GM23338 (cell line): ENCODE measurements at regions not wholly inside any gene's neighbourhood (a gene's known extent, or its start where the extent isn't known, plus 50 kb on each side); places are given as distances from the start of the nearest gene placed in this dataset.

Experiments used
- ATAC-seq: fragments of 200-7000 bp; cut with Tn5 transposase; 3 replicates; pipeline ENCODE4 v1.9.1; 2020
- DNase-seq: peaks from one replicate; pipeline ENCODE4 v3.0.0-alpha.2; 2015; ENCODE audit warnings: low spot score
- H2AFZ ChIP-seq: fragments of 200-600 bp; sonication (generic); 2 replicates; pipeline ENCODE4 v1.8.0; 2016; ENCODE audit warnings: antibody characterized with exemption, mild to moderate bottlenecking, moderate library complexity
- H3F3A ChIP-seq: fragments of 200-600 bp; sonication (generic); replicated peaks from 2 replicates; pipeline ENCODE4 v1.8.0; 2017; ENCODE audit warnings: antibody characterized with exemption, mixed run types, low read depth
- H3K27ac ChIP-seq: fragments of 200-600 bp; sonication (generic); 2 replicates; pipeline ENCODE4 v1.6.1; 2016; ENCODE audit warnings: low read depth
- H3K27me3 ChIP-seq: fragments of 200-600 bp; sonication (generic); 2 replicates; pipeline ENCODE4 v1.8.0; 2016; ENCODE audit warnings: mild to moderate bottlenecking, mixed run types, moderate library complexity; ENCODE audit not compliant: insufficient read depth
- H3K36me3 ChIP-seq: fragments of 200-600 bp; sonication (generic); 2 replicates; pipeline ENCODE4 v1.8.0; 2016; ENCODE audit warnings: mild to moderate bottlenecking; ENCODE audit not compliant: insufficient read depth
- H3K4me1 ChIP-seq: fragments of 200-600 bp; sonication (generic); 2 replicates; pipeline ENCODE4 v1.8.0; 2016; ENCODE audit warnings: mild to moderate bottlenecking, moderate library complexity; ENCODE audit not compliant: insufficient read depth
- H3K4me2 ChIP-seq: fragments of 200-600 bp; sonication (generic); 2 replicates; pipeline ENCODE4 v1.7.1; 2017; ENCODE audit warnings: mixed run types
- H3K4me3 ChIP-seq: fragments of 200-600 bp; sonication (generic); 2 replicates; pipeline ENCODE4 v1.6.1; 2016; ENCODE audit warnings: mixed run types
- H3K79me2 ChIP-seq: fragments of 200-600 bp; sonication (generic); replicated peaks from 2 replicates; pipeline ENCODE4 v1.8.0; 2017; ENCODE audit warnings: mild to moderate bottlenecking; ENCODE audit not compliant: insufficient read depth
- H3K9me2 ChIP-seq: fragments of 200-600 bp; sonication (generic); 2 replicates; pipeline ENCODE4 v1.8.0; 2017; ENCODE audit not compliant: insufficient read depth
- H4K20me1 ChIP-seq: fragments of 200-600 bp; sonication (generic); replicated peaks from 2 replicates; pipeline ENCODE4 v1.8.0; 2017; ENCODE audit warnings: mild to moderate bottlenecking; ENCODE audit not compliant: insufficient read depth
- H3K27ac Mint-ChIP-seq: 2 replicates; pipeline ENCODE4 v1.8.0; 2020; ENCODE audit warnings: inconsistent platforms, mild to moderate bottlenecking, moderate library complexity, mixed read lengths
- H3K27me3 Mint-ChIP-seq: 3 replicates; pipeline ENCODE4 v1.8.0; 2022; ENCODE audit warnings: low read depth, mild to moderate bottlenecking, moderate library complexity, mixed read lengths, inconsistent platforms; ENCODE audit not compliant: insufficient read depth, poor library complexity
- H3K36me3 Mint-ChIP-seq: 3 replicates; pipeline ENCODE4 v1.8.0; 2021; ENCODE audit warnings: low read depth, mild to moderate bottlenecking, inconsistent platforms, moderate library complexity, mixed read lengths
- H3K4me1 Mint-ChIP-seq: 3 replicates; pipeline ENCODE4 v1.8.0; 2020; ENCODE audit warnings: mild to moderate bottlenecking, inconsistent platforms, mixed read lengths
- H3K4me3 Mint-ChIP-seq: 3 replicates; pipeline ENCODE4 v1.8.0; 2021; ENCODE audit warnings: moderate library complexity, mild to moderate bottlenecking, inconsistent platforms, mixed read lengths
- H3K9me3 Mint-ChIP-seq: 3 replicates; pipeline ENCODE4 v1.8.0; 2020; ENCODE audit warnings: moderate library complexity, mild to moderate bottlenecking, inconsistent platforms, mixed read lengths
- CREB1 ChIP-seq: fragments of 250-450 bp; sonication (Bioruptor Pico); IDR thresholded peaks from 2 replicates; pipeline ENCODE4 v1.5.0; 2020; ENCODE audit warnings: low read depth, mild to moderate bottlenecking, moderate library complexity
- EZH2 ChIP-seq: fragments of 200-600 bp; sonication (generic); IDR thresholded peaks from one replicate; pipeline ENCODE4 v1.8.0; 2017; ENCODE audit warnings: antibody characterized with exemption, mild to moderate bottlenecking, low read depth; ENCODE audit not compliant: unreplicated experiment
- EZH2phosphoT487 ChIP-seq: fragments of 200-600 bp; sonication (generic); IDR thresholded peaks from one replicate; pipeline ENCODE4 v1.8.1; 2018; ENCODE audit warnings: antibody characterized with exemption; ENCODE audit not compliant: unreplicated experiment
- JUNB ChIP-seq: IDR thresholded peaks from one replicate; pipeline ENCODE4 v1.6.1; 2016; ENCODE audit warnings: antibody characterized with exemption; ENCODE audit not compliant: unreplicated experiment
- NANOG ChIP-seq: IDR thresholded peaks from 2 replicates; pipeline ENCODE4 v1.6.1; 2016; ENCODE audit warnings: antibody characterized with exemption, borderline replicate concordance
- POLR2AphosphoS5 ChIP-seq: IDR thresholded peaks from 2 replicates; pipeline ENCODE4 v1.6.1; 2016; ENCODE audit warnings: antibody characterized with exemption, low read depth
- STAT1 ChIP-seq: IDR thresholded peaks from one replicate; pipeline ENCODE4 v1.6.1; 2016; ENCODE audit warnings: antibody characterized with exemption; ENCODE audit not compliant: unreplicated experiment
- ZNF114 ChIP-seq: fragments of 250-450 bp; sonication (Bioruptor Pico); IDR thresholded peaks from 2 replicates; pipeline ENCODE4 v1.5.0; 2020; ENCODE audit warnings: mild to moderate bottlenecking, moderate library complexity
- ZNF331 ChIP-seq: fragments of 250-450 bp; sonication (Bioruptor Pico); IDR thresholded peaks from 2 replicates; pipeline ENCODE4 v1.5.0; 2020; ENCODE audit warnings: low read depth, mild to moderate bottlenecking, moderate library complexity
- TF ChIP-seq, protein P1 (sequence below): IDR thresholded peaks from 2 replicates; pipeline ENCODE4 v1.6.1; 2016; ENCODE audit warnings: antibody characterized with exemption
- TF ChIP-seq, protein P2 (sequence below): fragments of 250-450 bp; sonication (Bioruptor Pico); IDR thresholded peaks from 2 replicates; pipeline ENCODE4 v1.5.0; 2020; ENCODE audit warnings: mild to moderate bottlenecking, moderate library complexity
- TF ChIP-seq, protein P3 (sequence below), 2 experiments: fragments of 200-600 bp in 1 of 2; sonication (generic) in 1 of 2; conservative IDR thresholded peaks; 2 replicates each; pipeline versions ENCODE4 v1.5.1 to v1.6.1; 2016 to 2017; ENCODE audit warnings: antibody characterized with exemption in 2 of 2, low read depth in 2 of 2, mild to moderate bottlenecking in 2 of 2, moderate library complexity in 1 of 2
- TF ChIP-seq, protein P4 (sequence below): IDR thresholded peaks from one replicate; pipeline ENCODE4 v1.6.1; 2018; ENCODE audit warnings: antibody characterized with exemption; ENCODE audit not compliant: unreplicated experiment

- no peak overlapping the region for H2AFZ ChIP-seq
- no peak overlapping the region for H3K4me3 Mint-ChIP-seq
- no peaks in the 10 kb centered on the region for H3K9me3 Mint-ChIP-seq
- H3K27me3 Mint-ChIP-seq = no peaks in the 10 kb centered on the region
- DNase-seq (no peak), ATAC-seq (no peak)
- no peaks in the 10 kb centered on the region for H4K20me1 ChIP-seq
- H3K79me2 ChIP-seq = no peaks in the 10 kb centered on the region
- no peak for TF ChIP-seq CREB1
- no peak for TF ChIP-seq EZH2
- no peak for TF ChIP-seq STAT1
- no peak for TF ChIP-seq ZNF114
- no peak for TF ChIP-seq ZNF331
- TF ChIP-seq JUNB = no peak
- no peak for TF ChIP-seq POLR2AphosphoS5
- TF ChIP-seq, protein P1, sequence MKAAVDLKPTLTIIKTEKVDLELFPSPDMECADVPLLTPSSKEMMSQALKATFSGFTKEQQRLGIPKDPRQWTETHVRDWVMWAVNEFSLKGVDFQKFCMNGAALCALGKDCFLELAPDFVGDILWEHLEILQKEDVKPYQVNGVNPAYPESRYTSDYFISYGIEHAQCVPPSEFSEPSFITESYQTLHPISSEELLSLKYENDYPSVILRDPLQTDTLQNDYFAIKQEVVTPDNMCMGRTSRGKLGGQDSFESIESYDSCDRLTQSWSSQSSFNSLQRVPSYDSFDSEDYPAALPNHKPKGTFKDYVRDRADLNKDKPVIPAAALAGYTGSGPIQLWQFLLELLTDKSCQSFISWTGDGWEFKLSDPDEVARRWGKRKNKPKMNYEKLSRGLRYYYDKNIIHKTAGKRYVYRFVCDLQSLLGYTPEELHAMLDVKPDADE = no peak
- TF ChIP-seq, protein P2, sequence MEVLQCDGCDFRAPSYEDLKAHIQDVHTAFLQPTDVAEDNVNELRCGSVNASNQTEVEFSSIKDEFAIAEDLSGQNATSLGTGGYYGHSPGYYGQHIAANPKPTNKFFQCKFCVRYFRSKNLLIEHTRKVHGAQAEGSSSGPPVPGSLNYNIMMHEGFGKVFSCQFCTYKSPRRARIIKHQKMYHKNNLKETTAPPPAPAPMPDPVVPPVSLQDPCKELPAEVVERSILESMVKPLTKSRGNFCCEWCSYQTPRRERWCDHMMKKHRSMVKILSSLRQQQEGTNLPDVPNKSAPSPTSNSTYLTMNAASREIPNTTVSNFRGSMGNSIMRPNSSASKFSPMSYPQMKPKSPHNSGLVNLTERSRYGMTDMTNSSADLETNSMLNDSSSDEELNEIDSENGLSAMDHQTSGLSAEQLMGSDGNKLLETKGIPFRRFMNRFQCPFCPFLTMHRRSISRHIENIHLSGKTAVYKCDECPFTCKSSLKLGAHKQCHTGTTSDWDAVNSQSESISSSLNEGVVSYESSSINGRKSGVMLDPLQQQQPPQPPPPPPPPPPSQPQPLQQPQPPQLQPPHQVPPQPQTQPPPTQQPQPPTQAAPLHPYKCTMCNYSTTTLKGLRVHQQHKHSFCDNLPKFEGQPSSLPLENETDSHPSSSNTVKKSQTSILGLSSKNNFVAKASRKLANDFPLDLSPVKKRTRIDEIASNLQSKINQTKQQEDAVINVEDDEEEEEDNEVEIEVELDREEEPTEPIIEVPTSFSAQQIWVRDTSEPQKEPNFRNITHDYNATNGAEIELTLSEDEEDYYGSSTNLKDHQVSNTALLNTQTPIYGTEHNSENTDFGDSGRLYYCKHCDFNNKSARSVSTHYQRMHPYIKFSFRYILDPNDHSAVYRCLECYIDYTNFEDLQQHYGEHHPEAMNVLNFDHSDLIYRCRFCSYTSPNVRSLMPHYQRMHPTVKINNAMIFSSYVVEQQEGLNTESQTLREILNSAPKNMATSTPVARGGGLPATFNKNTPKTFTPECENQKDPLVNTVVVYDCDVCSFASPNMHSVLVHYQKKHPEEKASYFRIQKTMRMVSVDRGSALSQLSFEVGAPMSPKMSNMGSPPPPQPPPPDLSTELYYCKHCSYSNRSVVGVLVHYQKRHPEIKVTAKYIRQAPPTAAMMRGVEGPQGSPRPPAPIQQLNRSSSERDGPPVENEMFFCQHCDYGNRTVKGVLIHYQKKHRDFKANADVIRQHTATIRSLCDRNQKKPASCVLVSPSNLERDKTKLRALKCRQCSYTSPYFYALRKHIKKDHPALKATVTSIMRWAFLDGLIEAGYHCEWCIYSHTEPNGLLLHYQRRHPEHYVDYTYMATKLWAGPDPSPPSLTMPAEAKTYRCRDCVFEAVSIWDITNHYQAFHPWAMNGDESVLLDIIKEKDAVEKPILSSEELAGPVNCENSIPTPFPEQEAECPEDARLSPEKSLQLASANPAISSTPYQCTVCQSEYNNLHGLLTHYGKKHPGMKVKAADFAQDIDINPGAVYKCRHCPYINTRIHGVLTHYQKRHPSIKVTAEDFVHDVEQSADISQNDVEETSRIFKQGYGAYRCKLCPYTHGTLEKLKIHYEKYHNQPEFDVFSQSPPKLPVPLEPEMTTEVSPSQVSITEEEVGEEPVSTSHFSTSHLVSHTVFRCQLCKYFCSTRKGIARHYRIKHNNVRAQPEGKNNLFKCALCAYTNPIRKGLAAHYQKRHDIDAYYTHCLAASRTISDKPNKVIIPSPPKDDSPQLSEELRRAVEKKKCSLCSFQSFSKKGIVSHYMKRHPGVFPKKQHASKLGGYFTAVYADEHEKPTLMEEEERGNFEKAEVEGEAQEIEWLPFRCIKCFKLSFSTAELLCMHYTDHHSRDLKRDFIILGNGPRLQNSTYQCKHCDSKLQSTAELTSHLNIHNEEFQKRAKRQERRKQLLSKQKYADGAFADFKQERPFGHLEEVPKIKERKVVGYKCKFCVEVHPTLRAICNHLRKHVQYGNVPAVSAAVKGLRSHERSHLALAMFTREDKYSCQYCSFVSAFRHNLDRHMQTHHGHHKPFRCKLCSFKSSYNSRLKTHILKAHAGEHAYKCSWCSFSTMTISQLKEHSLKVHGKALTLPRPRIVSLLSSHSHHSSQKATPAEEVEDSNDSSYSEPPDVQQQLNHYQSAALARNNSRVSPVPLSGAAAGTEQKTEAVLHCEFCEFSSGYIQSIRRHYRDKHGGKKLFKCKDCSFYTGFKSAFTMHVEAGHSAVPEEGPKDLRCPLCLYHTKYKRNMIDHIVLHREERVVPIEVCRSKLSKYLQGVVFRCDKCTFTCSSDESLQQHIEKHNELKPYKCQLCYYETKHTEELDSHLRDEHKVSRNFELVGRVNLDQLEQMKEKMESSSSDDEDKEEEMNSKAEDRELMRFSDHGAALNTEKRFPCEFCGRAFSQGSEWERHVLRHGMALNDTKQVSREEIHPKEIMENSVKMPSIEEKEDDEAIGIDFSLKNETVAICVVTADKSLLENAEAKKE (CRISPR knock-in tag) = no peak
- no peak for TF ChIP-seq NANOG
- TF ChIP-seq, protein P3, sequence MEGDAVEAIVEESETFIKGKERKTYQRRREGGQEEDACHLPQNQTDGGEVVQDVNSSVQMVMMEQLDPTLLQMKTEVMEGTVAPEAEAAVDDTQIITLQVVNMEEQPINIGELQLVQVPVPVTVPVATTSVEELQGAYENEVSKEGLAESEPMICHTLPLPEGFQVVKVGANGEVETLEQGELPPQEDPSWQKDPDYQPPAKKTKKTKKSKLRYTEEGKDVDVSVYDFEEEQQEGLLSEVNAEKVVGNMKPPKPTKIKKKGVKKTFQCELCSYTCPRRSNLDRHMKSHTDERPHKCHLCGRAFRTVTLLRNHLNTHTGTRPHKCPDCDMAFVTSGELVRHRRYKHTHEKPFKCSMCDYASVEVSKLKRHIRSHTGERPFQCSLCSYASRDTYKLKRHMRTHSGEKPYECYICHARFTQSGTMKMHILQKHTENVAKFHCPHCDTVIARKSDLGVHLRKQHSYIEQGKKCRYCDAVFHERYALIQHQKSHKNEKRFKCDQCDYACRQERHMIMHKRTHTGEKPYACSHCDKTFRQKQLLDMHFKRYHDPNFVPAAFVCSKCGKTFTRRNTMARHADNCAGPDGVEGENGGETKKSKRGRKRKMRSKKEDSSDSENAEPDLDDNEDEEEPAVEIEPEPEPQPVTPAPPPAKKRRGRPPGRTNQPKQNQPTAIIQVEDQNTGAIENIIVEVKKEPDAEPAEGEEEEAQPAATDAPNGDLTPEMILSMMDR (conservative IDR thresholded peaks at IDR 0.05; ENCODE audit: low read depth in 2 of 2) = no peak
- no peak for TF ChIP-seq EZH2phosphoT487
- TF ChIP-seq, protein P4, sequence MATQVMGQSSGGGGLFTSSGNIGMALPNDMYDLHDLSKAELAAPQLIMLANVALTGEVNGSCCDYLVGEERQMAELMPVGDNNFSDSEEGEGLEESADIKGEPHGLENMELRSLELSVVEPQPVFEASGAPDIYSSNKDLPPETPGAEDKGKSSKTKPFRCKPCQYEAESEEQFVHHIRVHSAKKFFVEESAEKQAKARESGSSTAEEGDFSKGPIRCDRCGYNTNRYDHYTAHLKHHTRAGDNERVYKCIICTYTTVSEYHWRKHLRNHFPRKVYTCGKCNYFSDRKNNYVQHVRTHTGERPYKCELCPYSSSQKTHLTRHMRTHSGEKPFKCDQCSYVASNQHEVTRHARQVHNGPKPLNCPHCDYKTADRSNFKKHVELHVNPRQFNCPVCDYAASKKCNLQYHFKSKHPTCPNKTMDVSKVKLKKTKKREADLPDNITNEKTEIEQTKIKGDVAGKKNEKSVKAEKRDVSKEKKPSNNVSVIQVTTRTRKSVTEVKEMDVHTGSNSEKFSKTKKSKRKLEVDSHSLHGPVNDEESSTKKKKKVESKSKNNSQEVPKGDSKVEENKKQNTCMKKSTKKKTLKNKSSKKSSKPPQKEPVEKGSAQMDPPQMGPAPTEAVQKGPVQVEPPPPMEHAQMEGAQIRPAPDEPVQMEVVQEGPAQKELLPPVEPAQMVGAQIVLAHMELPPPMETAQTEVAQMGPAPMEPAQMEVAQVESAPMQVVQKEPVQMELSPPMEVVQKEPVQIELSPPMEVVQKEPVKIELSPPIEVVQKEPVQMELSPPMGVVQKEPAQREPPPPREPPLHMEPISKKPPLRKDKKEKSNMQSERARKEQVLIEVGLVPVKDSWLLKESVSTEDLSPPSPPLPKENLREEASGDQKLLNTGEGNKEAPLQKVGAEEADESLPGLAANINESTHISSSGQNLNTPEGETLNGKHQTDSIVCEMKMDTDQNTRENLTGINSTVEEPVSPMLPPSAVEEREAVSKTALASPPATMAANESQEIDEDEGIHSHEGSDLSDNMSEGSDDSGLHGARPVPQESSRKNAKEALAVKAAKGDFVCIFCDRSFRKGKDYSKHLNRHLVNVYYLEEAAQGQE = no peak
- no peaks in the 10 kb centered on the region for H3K9me2 ChIP-seq
- no peaks in the 10 kb centered on the region for H3K27me3 ChIP-seq
- no peak overlapping the region for H3K27ac ChIP-seq
- H3K27ac Mint-ChIP-seq = no peak overlapping the region
- no peaks in the 10 kb centered on the region for H3K36me3 Mint-ChIP-seq
- no peaks in the 10 kb centered on the region for H3K36me3 ChIP-seq
- no peak overlapping the region for H3K4me3 ChIP-seq
- H3K4me1 Mint-ChIP-seq = no peaks in the 10 kb centered on the region
- H3K4me2 ChIP-seq = no peak overlapping the region
- H3F3A ChIP-seq = no peaks in the 10 kb centered on the region
- H3K4me1 ChIP-seq = no peaks in the 10 kb centered on the region
These were observed 520.3 kb downstream of the ARAP2 start for GRCh38 chr4:35723973-35724372.
